ENCODE measurements at regions not wholly inside any gene's neighbourhood (a gene's known extent, or its start where the extent isn't known, plus 50 kb on each side); places are given as distances from the start of the nearest gene placed in this dataset.

GRCh38 chr12:61554268-61555008, 705.8 kb upstream of the USP15 start:
- TF ChIP-seq ZNF623 (tag by site-specific recombination; IDR thresholded peaks at IDR 0.05) (no peak), CTCF (tag by site-specific recombination; IDR thresholded peaks at IDR 0.05) (no peak), ZNF362 (tag by site-specific recombination; IDR thresholded peaks at IDR 0.05) (no peak), HIC1 (tag by site-specific recombination; IDR thresholded peaks at IDR 0.05) (no peak), ZNF544 (tag by site-specific recombination; IDR thresholded peaks at IDR 0.05) (no peak)

All from HEK293 (cell line).